HCT116 (cell line): ENCODE measurements at regions not wholly inside any gene's neighbourhood (a gene's known extent, or its start where the extent isn't known, plus 50 kb on each side); places are given as distances from the start of the nearest gene placed in this dataset.

Experiments
- ATAC-seq: fragments of 200-7000 bp; cut with Tn5 transposase; 2 replicates; pipeline ENCODE4 v1.9.1; 2020; ENCODE audit warnings: mild to moderate bottlenecking, moderate library complexity
- BruUV-seq: library from RNA; stranded (reverse); fragments of 400-500 nt; replicated peaks from 2 replicates; lab custom pipeline; 2021; lab: Mats Ljungman, UMichigan
- CTCF ChIA-PET: fragments of 300-600 bp; sonication (Branson Sonifier 250); formaldehyde crosslinking; loops from one replicate; lab custom pipeline; 2021; ENCODE audit warnings: antibody characterized with exemption; lab: Charles Lee
- POLR2A ChIA-PET: fragments of 300-600, 350-600 bp; sonication (Branson Sonifier 250); formaldehyde crosslinking; loops from one replicate; lab custom pipeline; 2021; ENCODE audit warnings: antibody characterized with exemption; lab: Charles Lee
- RAD21 ChIA-PET, 2 experiments: fragments of 300-600 bp; sonication (Branson Sonifier 250); formaldehyde crosslinking; loops; one replicate each; lab custom pipeline; 2023; ENCODE audit warnings: low total read pairs in 2 of 2; ENCODE audit not compliant: uncharacterized antibody in 2 of 2, unreplicated experiment in 2 of 2, low non-redundant PET in 1 of 2; lab: Charles Lee
- DNase-seq: peaks from one replicate; pipeline ENCODE4 v3.0.0-alpha.2; 2010; ENCODE audit warnings: low read depth, low spot score
- H2AFZ ChIP-seq: fragments of 200-600 bp; shearing (Covaris generic), sonication (generic); 2 replicates; pipeline ENCODE4 v1.6.1; 2017; ENCODE audit warnings: low read depth, mixed run types, mixed read lengths, antibody characterized with exemption, low read length; ENCODE audit not compliant: poor library complexity, severe bottlenecking
- H3K27ac ChIP-seq: 2 replicates; pipeline ENCODE4 v1.5.1; 2012; ENCODE audit warnings: low read depth, low read length
- H3K27me3 ChIP-seq: fragments of 200-600 bp; sonication (generic); 2 replicates; pipeline ENCODE4 v1.6.1; 2016; ENCODE audit warnings: mixed run types, low read length, mixed read lengths; ENCODE audit not compliant: insufficient read depth
- H3K36me3 ChIP-seq, 2 experiments: fragments of 200-500 bp in 1 of 2; fragments of 200-600 bp in 1 of 2; sonication (Bioruptor generic) in 1 of 2; sonication (generic) in 1 of 2; 2 replicates each; pipeline versions ENCODE4 v1.5.1 to v1.6.1; 2014 to 2016; ENCODE audit warnings: low read length in 2 of 2, inconsistent platforms in 1 of 2, mixed read lengths in 1 of 2, mixed run types in 1 of 2; ENCODE audit not compliant: insufficient read depth in 2 of 2, control insufficient read depth in 1 of 2
- H3K4me1 ChIP-seq, 2 experiments: fragments of 200-600 bp in 1 of 2; sonication (generic) in 1 of 2; 2 replicates each; pipeline versions ENCODE4 v1.5.1 to v1.6.1; 2012 to 2017; ENCODE audit warnings: low read length in 2 of 2, inconsistent platforms in 1 of 2, mild to moderate bottlenecking in 1 of 2, mixed read lengths in 1 of 2, mixed run types in 1 of 2, moderate library complexity in 1 of 2; ENCODE audit not compliant: insufficient read depth in 2 of 2, control insufficient read depth in 1 of 2
- H3K4me2 ChIP-seq: fragments of 200-600 bp; sonication (generic); 2 replicates; pipeline ENCODE4 v1.6.1; 2017; ENCODE audit warnings: mixed run types, low read length, mixed read lengths
- H3K4me3 ChIP-seq, 2 experiments: fragments of 200-600 bp in 1 of 2; sonication (generic) in 1 of 2; replicated peaks in 1 of 2; 2 replicates each; pipeline ENCODE4 v1.5.1; 2011 to 2016; ENCODE audit warnings: low read length in 2 of 2, control low read depth in 1 of 2, low read depth in 1 of 2, mild to moderate bottlenecking in 1 of 2, mixed read lengths in 1 of 2, mixed run types in 1 of 2
- H3K79me2 ChIP-seq: fragments of 200-600 bp; sonication (generic); 2 replicates; pipeline ENCODE4 v1.6.1; 2017; ENCODE audit warnings: mild to moderate bottlenecking, mixed run types, low read length, moderate library complexity, mixed read lengths; ENCODE audit not compliant: insufficient read depth
- H3K9ac ChIP-seq: fragments of 200-600 bp; sonication (generic); 2 replicates; pipeline ENCODE4 v1.6.1; 2016; ENCODE audit warnings: low read length, mixed read lengths
- H3K9me2 ChIP-seq: fragments of 200-600 bp; sonication (generic), shearing (Covaris generic); 2 replicates; pipeline ENCODE4 v1.6.1; 2017; ENCODE audit warnings: mixed run types, mild to moderate bottlenecking, moderate library complexity; ENCODE audit not compliant: insufficient read depth
- H3K9me3 ChIP-seq, 2 experiments: fragments of 200-500 bp in 1 of 2; fragments of 200-600 bp in 1 of 2; sonication (Bioruptor generic) in 1 of 2; sonication (generic) in 1 of 2; 2 replicates each; pipeline ENCODE4 v1.6.1; 2014 to 2017; ENCODE audit warnings: low read length in 2 of 2, mixed read lengths in 2 of 2, inconsistent platforms in 1 of 2, low read depth in 1 of 2, mild to moderate bottlenecking in 1 of 2, mixed run types in 1 of 2, moderate library complexity in 1 of 2; ENCODE audit not compliant: control insufficient read depth in 1 of 2, insufficient read depth in 1 of 2
- H4K20me1 ChIP-seq: fragments of 200-600 bp; sonication (generic), shearing (Covaris generic); 2 replicates; pipeline ENCODE4 v1.6.1; 2017; ENCODE audit warnings: mixed run types, mild to moderate bottlenecking, moderate library complexity; ENCODE audit not compliant: insufficient read depth
- POLR2A ChIP-seq: IDR thresholded peaks from 2 replicates; pipeline ENCODE4 v1.7.0; 2011; ENCODE audit warnings: borderline replicate concordance; ENCODE audit not compliant: insufficient read depth, insufficient read length; ENCODE audit errors: extremely low read depth
- POLR2AphosphoS5 ChIP-seq: IDR thresholded peaks from 2 replicates; pipeline ENCODE4 v1.6.1; 2011; ENCODE audit warnings: mild to moderate bottlenecking, low read depth, low read length, moderate library complexity
- RAD21 ChIP-seq: IDR thresholded peaks from 2 replicates; pipeline ENCODE4 v1.6.1; 2012; ENCODE audit warnings: low read depth, mild to moderate bottlenecking
- SRF ChIP-seq: IDR thresholded peaks from 2 replicates; pipeline ENCODE4 v1.6.1; 2012; ENCODE audit warnings: low read depth
- YY1 ChIP-seq: IDR thresholded peaks from 2 replicates; pipeline ENCODE4 v1.6.1; 2011; ENCODE audit warnings: low read length, low read depth, moderate library complexity, mild to moderate bottlenecking; ENCODE audit not compliant: insufficient replicate concordance; ENCODE audit errors: extremely low read depth
- ZNF274 ChIP-seq: fragments of 200-500 bp; sonication (Bioruptor generic); IDR thresholded peaks from 2 replicates; pipeline ENCODE4 v1.6.1; 2014; ENCODE audit warnings: mild to moderate bottlenecking, low read depth, low read length, inconsistent platforms
- intact Hi-C: fragments of 100-400 bp; cut with micrococcal nuclease; formaldehyde crosslinking; loops from 2 replicates; pipeline ENCODE4 v1.10.0; 2022
- TF ChIP-seq, protein P1 (sequence below): IDR thresholded peaks from 2 replicates; pipeline ENCODE4 v1.6.1; 2012; ENCODE audit warnings: low read depth
- TF ChIP-seq, protein P2 (sequence below), 3 experiments: fragments of 200-600 bp in 1 of 3; sonication (generic) in 1 of 3; IDR thresholded peaks in 2 of 3; conservative IDR thresholded peaks in 1 of 3; 2 replicates each; pipeline ENCODE4 v1.5.1; 2012 to 2017; ENCODE audit warnings: low read depth in 2 of 3, low read length in 2 of 3, antibody characterized with exemption in 1 of 3, borderline replicate concordance in 1 of 3, control low read depth in 1 of 3, mild to moderate bottlenecking in 1 of 3, mixed read lengths in 1 of 3, mixed run types in 1 of 3, moderate library complexity in 1 of 3; ENCODE audit not compliant: insufficient read depth in 1 of 3
- TF ChIP-seq, protein P3 (sequence below): IDR thresholded peaks from 2 replicates; pipeline ENCODE4 v1.6.1; 2012

DNA sequence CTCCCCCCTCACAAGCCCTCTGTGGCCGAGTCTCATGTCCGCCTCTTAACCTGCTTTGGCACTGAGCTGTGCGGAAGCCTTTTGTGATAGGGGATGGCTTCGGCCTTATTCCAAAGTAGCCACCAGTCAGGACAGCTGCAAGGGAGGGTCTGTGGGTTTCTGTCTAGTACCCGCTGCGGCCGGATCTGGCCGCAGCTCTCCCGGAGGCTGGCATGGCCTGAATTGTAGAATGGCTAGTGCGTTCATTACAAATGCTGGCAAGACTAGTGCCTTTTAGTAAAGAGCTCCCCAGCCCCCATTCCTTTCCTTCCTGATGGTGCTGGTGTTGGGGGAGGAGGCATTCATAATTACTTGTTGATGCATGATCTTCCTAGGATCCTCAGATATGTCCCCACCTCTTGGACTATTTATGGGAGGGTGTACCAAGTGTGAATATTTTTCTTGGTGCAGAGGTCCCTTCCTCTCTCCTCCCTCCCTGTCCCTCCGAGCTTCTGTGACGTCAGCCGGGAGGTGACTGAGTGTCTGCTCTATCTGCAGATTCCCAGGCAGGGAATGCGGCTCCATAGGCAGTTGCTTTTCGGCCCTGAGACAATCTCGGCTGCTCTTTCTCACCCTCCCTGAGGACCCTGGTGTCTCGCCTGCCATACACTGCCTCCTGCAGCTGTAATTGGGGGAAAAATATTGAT lies 108.7 kb upstream of the E2F8 start:
- BruUV-seq, result no TSS peak
- H3K9ac ChIP-seq, result no peak overlapping the region
- POLR2A ChIA-PET, result no interaction called here
- H3K4me1 ChIP-seq, result no peaks in the 10 kb centered on the region
- H3K27ac ChIP-seq, result no peak overlapping the region
- TF ChIP-seq, protein P1, sequence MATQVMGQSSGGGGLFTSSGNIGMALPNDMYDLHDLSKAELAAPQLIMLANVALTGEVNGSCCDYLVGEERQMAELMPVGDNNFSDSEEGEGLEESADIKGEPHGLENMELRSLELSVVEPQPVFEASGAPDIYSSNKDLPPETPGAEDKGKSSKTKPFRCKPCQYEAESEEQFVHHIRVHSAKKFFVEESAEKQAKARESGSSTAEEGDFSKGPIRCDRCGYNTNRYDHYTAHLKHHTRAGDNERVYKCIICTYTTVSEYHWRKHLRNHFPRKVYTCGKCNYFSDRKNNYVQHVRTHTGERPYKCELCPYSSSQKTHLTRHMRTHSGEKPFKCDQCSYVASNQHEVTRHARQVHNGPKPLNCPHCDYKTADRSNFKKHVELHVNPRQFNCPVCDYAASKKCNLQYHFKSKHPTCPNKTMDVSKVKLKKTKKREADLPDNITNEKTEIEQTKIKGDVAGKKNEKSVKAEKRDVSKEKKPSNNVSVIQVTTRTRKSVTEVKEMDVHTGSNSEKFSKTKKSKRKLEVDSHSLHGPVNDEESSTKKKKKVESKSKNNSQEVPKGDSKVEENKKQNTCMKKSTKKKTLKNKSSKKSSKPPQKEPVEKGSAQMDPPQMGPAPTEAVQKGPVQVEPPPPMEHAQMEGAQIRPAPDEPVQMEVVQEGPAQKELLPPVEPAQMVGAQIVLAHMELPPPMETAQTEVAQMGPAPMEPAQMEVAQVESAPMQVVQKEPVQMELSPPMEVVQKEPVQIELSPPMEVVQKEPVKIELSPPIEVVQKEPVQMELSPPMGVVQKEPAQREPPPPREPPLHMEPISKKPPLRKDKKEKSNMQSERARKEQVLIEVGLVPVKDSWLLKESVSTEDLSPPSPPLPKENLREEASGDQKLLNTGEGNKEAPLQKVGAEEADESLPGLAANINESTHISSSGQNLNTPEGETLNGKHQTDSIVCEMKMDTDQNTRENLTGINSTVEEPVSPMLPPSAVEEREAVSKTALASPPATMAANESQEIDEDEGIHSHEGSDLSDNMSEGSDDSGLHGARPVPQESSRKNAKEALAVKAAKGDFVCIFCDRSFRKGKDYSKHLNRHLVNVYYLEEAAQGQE, result no peak
- TF ChIP-seq, protein P2, sequence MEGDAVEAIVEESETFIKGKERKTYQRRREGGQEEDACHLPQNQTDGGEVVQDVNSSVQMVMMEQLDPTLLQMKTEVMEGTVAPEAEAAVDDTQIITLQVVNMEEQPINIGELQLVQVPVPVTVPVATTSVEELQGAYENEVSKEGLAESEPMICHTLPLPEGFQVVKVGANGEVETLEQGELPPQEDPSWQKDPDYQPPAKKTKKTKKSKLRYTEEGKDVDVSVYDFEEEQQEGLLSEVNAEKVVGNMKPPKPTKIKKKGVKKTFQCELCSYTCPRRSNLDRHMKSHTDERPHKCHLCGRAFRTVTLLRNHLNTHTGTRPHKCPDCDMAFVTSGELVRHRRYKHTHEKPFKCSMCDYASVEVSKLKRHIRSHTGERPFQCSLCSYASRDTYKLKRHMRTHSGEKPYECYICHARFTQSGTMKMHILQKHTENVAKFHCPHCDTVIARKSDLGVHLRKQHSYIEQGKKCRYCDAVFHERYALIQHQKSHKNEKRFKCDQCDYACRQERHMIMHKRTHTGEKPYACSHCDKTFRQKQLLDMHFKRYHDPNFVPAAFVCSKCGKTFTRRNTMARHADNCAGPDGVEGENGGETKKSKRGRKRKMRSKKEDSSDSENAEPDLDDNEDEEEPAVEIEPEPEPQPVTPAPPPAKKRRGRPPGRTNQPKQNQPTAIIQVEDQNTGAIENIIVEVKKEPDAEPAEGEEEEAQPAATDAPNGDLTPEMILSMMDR (IDR thresholded peaks at IDR 0.05 in 2 of 3, conservative IDR thresholded peaks at IDR 0.05 in 1 of 3; ENCODE audit: borderline replicate concordance in 1 of 3, insufficient read depth in 1 of 3, low read depth in 2 of 3, low read length in 2 of 3), result no peak
- no peak for TF ChIP-seq RAD21
- TF ChIP-seq, protein P3, sequence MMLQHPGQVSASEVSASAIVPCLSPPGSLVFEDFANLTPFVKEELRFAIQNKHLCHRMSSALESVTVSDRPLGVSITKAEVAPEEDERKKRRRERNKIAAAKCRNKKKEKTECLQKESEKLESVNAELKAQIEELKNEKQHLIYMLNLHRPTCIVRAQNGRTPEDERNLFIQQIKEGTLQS, result no peak
- TF ChIP-seq POLR2AphosphoS5, result no peak
- TF ChIP-seq YY1, result no peak
- no peak for TF ChIP-seq POLR2A
- no peak for TF ChIP-seq ZNF274
- TF ChIP-seq SRF, result no peak
- intact Hi-C loops, result no loop called here
- H3K79me2 ChIP-seq, result no peaks in the 10 kb centered on the region
- H3K9me3 ChIP-seq, result no peaks in the 10 kb centered on the region
- H3K36me3 ChIP-seq, result no peaks in the 10 kb centered on the region
- ATAC-seq (no peak), DNase-seq (no peak)
- RAD21 ChIA-PET, result no interaction called here
- no peak overlapping the region for H3K4me3 ChIP-seq
- H2AFZ ChIP-seq, result no peak overlapping the region
- CTCF ChIA-PET, result interaction anchor here (0.6 kb wide), 1 partner anchor 87 kb away, joined by 3 read pairs; no protein-coding TSS in a partner anchor
- no peaks in the 10 kb centered on the region for H3K9me2 ChIP-seq
- no peaks in the 10 kb centered on the region for H4K20me1 ChIP-seq
- H3K4me2 ChIP-seq, result no peak overlapping the region
- H3K27me3 ChIP-seq, result peaks cover 72% of the 10 kb centered on the region
